GM12878 (cell line): ENCODE measurements at regions not wholly inside any gene's neighbourhood (a gene's known extent, or its start where the extent isn't known, plus 50 kb on each side); places are given as distances from the start of the nearest gene placed in this dataset.

Experiments
- ATAC-seq: fragments of 200-7000 bp; cut with Tn5 transposase; 3 replicates; pipeline ENCODE4 v1.9.1; 2020; ENCODE audit warnings: mild to moderate bottlenecking, moderate library complexity
- BruUV-seq: library from RNA; stranded (reverse); fragments of 400-500 nt; replicated peaks from 2 replicates; lab custom pipeline; 2021; lab: Mats Ljungman, UMichigan
- CTCF ChIA-PET: fragments of 300-600 bp; sonication (Branson Sonifier 250); formaldehyde crosslinking; extraction: SDS; loops from one replicate; lab custom pipeline; 2021; ENCODE audit warnings: inconsistent platforms; lab: Yijun Ruan, JAX
- POLR2A ChIA-PET: fragments of 350-600 bp; formaldehyde crosslinking; extraction: SDS; loops from one replicate; lab custom pipeline; 2021; ENCODE audit warnings: inconsistent platforms; lab: Charles Lee
- RAD21 ChIA-PET: fragments of 300-600 bp; sonication (Branson Sonifier 250); formaldehyde crosslinking; loops from one replicate; lab custom pipeline; 2023; ENCODE audit warnings: antibody characterized with exemption; ENCODE audit not compliant: unreplicated experiment; lab: Charles Lee
- SMC1A ChIA-PET: fragments of 300-600 bp; sonication (Branson Sonifier 250); formaldehyde crosslinking; loops from one replicate; lab custom pipeline; 2023; ENCODE audit not compliant: unreplicated experiment, uncharacterized antibody; lab: Charles Lee
- DNase-seq: peaks from one replicate; pipeline ENCODE4 v3.0.0-alpha.2; 2011; ENCODE audit warnings: low read depth, low spot score
- FAIRE-seq: peaks from 3 replicates; lab custom pipeline; 2011; peaks lifted over from hg19 to GRCh38; lab: Jason Lieb, UNC
- H2AFZ ChIP-seq: 2 replicates; pipeline ENCODE4 v1.6.0; 2011; ENCODE audit warnings: low read depth, low read length, control low read depth; ENCODE audit not compliant: control insufficient read depth
- H3K27ac ChIP-seq: 2 replicates; pipeline ENCODE4 v1.5.1; 2011; ENCODE audit warnings: control low read depth; ENCODE audit not compliant: control insufficient read depth, insufficient read depth
- H3K27me3 ChIP-seq, 2 experiments: replicated peaks in 1 of 2; 2 replicates each; pipeline versions ENCODE4 v1.6.0 to v1.6.1; 2011; ENCODE audit warnings: low read length in 1 of 2; ENCODE audit not compliant: control insufficient read depth in 2 of 2, insufficient read depth in 2 of 2
- H3K36me3 ChIP-seq, 2 experiments: 2 replicates each; pipeline ENCODE4 v1.5.1; 2011; ENCODE audit warnings: low read length in 1 of 2; ENCODE audit not compliant: control insufficient read depth in 2 of 2, insufficient read depth in 2 of 2
- H3K4me1 ChIP-seq: 2 replicates; pipeline ENCODE4 v1.6.1; 2011; ENCODE audit warnings: mild to moderate bottlenecking, low read length, moderate library complexity, mixed read lengths; ENCODE audit not compliant: control insufficient read depth, insufficient read depth
- H3K4me2 ChIP-seq: 2 replicates; pipeline ENCODE4 v1.6.0; 2011; ENCODE audit warnings: control low read depth; ENCODE audit not compliant: control insufficient read depth, insufficient read depth
- H3K4me3 ChIP-seq: fragments of 200-600 bp; sonication (generic); 2 replicates; pipeline ENCODE4 v1.5.1; 2016
- H3K79me2 ChIP-seq: 2 replicates; pipeline ENCODE4 v1.6.0; 2011; ENCODE audit warnings: low read length; ENCODE audit not compliant: control insufficient read depth, insufficient read depth
- H3K9ac ChIP-seq: 2 replicates; pipeline ENCODE4 v1.8.0; 2011; ENCODE audit warnings: low read length, control low read depth, mixed read lengths; ENCODE audit not compliant: control insufficient read depth, insufficient read depth
- H3K9me3 ChIP-seq: replicated peaks from 3 replicates; pipeline ENCODE4 v1.5.1; 2011; ENCODE audit warnings: mild to moderate bottlenecking, low read length; ENCODE audit not compliant: control insufficient read depth, insufficient read depth
- H4K20me1 ChIP-seq: 2 replicates; pipeline ENCODE4 v1.6.0; 2011; ENCODE audit not compliant: control insufficient read depth, insufficient read depth
- BMI1 ChIP-seq: fragments of 450-650 bp; IDR thresholded peaks from 2 replicates; pipeline ENCODE4 v1.6.1; 2016; ENCODE audit warnings: mild to moderate bottlenecking, moderate library complexity, borderline replicate concordance
- CBX5 ChIP-seq: sonication (generic); IDR thresholded peaks from 2 replicates; pipeline ENCODE4 v1.6.1; 2016; ENCODE audit warnings: low read depth, moderate library complexity, mild to moderate bottlenecking, inconsistent platforms
- EP300 ChIP-seq, 2 experiments: fragments of 150-350 bp in 1 of 2; IDR thresholded peaks; 2 replicates each; pipeline ENCODE4 v1.6.1; 2011 to 2012; ENCODE audit warnings: low read depth in 2 of 2, low read length in 2 of 2, borderline replicate concordance in 1 of 2, improper control_type of control experiment in 1 of 2, inconsistent platforms in 1 of 2; ENCODE audit not compliant: control insufficient read depth in 1 of 2
- GABPA ChIP-seq: IDR thresholded peaks from 2 replicates; pipeline ENCODE4 v1.6.1; 2014; ENCODE audit warnings: antibody characterized with exemption, low read depth, mild to moderate bottlenecking, inconsistent platforms
- IKZF1 ChIP-seq: fragments of 450-650 bp; conservative IDR thresholded peaks from 2 replicates; pipeline ENCODE4 v1.6.1; 2017; ENCODE audit warnings: antibody characterized with exemption, mild to moderate bottlenecking
- IKZF2 ChIP-seq, 2 experiments: fragments of 450-650 bp; IDR thresholded peaks; 2 replicates each; pipeline ENCODE4 v1.6.1; 2017; ENCODE audit warnings: mild to moderate bottlenecking in 2 of 2, moderate library complexity in 2 of 2
- IRF4 ChIP-seq: IDR thresholded peaks from 2 replicates; pipeline ENCODE4 v1.6.1; 2011; ENCODE audit warnings: low read depth, low read length
- KDM1A ChIP-seq: fragments of 200-600 bp; sonication (generic); IDR thresholded peaks from 2 replicates; pipeline ENCODE4 v1.6.1; 2016; ENCODE audit warnings: borderline replicate concordance
- NFIC ChIP-seq: IDR thresholded peaks from 2 replicates; pipeline ENCODE4 v1.6.1; 2012; ENCODE audit warnings: low read depth, mild to moderate bottlenecking, inconsistent platforms, low read length, moderate library complexity
- SREBF1 ChIP-seq: IDR thresholded peaks from 2 replicates; pipeline ENCODE4 v1.6.1; 2012; ENCODE audit warnings: mild to moderate bottlenecking, low read length
- SREBF2 ChIP-seq: IDR thresholded peaks from 2 replicates; pipeline ENCODE4 v1.6.1; 2012; ENCODE audit warnings: mild to moderate bottlenecking, low read length
- TCF3 ChIP-seq: IDR thresholded peaks from 2 replicates; pipeline ENCODE4 v1.6.1; 2012; ENCODE audit warnings: low read depth, mild to moderate bottlenecking, low read length, borderline replicate concordance; ENCODE audit not compliant: insufficient read depth
- YBX1 ChIP-seq: fragments of 450-650 bp; IDR thresholded peaks from 2 replicates; pipeline ENCODE4 v1.6.1; 2016; ENCODE audit warnings: antibody characterized with exemption
- ZBED1 ChIP-seq: IDR thresholded peaks from 2 replicates; pipeline ENCODE4 v1.6.1; 2016; ENCODE audit warnings: borderline replicate concordance
- ZSCAN29 ChIP-seq: fragments of 450-650 bp; IDR thresholded peaks from 2 replicates; pipeline ENCODE4 v1.6.1; 2017; ENCODE audit warnings: mild to moderate bottlenecking, moderate library complexity
- ZZZ3 ChIP-seq: IDR thresholded peaks from 2 replicates; pipeline ENCODE4 v1.6.1; 2011; ENCODE audit warnings: low read depth; ENCODE audit not compliant: control insufficient read depth, insufficient read length
- WGBS: methylation state at CpG from one replicate; pipeline ENCODE4 v1.1.6; 2016; ENCODE audit warnings: low lambda C conversion rate; ENCODE audit not compliant: insufficient replicate concordance, insufficient coverage; ENCODE audit errors: missing lambda C conversion rate; 5-methylcytosine and 5-hydroxymethylcytosine counted together
- in situ Hi-C: fragments of 300-500 bp; cut with MboI; formaldehyde crosslinking; loops from 9 replicates; pipeline ENCODE4 v1.14.3; 2018; ENCODE audit warnings: mixed read lengths
- intact Hi-C: fragments of 100-400 bp; cut with micrococcal nuclease; formaldehyde crosslinking; loops from one replicate; pipeline ENCODE4 v1.14.2; 2022; ENCODE audit not compliant: unreplicated experiment
- TF ChIP-seq, protein P1 (sequence below): fragments of 450-650 bp; IDR thresholded peaks from 2 replicates; pipeline ENCODE4 v1.6.1; 2017; ENCODE audit warnings: antibody characterized with exemption, mild to moderate bottlenecking, moderate library complexity
- TF ChIP-seq, protein P2 (sequence below): fragments of 450-650 bp; formaldehyde crosslinking; IDR thresholded peaks from 2 replicates; pipeline ENCODE4 v1.4.0; 2022; ENCODE audit warnings: mild to moderate bottlenecking, moderate library complexity

DNA sequence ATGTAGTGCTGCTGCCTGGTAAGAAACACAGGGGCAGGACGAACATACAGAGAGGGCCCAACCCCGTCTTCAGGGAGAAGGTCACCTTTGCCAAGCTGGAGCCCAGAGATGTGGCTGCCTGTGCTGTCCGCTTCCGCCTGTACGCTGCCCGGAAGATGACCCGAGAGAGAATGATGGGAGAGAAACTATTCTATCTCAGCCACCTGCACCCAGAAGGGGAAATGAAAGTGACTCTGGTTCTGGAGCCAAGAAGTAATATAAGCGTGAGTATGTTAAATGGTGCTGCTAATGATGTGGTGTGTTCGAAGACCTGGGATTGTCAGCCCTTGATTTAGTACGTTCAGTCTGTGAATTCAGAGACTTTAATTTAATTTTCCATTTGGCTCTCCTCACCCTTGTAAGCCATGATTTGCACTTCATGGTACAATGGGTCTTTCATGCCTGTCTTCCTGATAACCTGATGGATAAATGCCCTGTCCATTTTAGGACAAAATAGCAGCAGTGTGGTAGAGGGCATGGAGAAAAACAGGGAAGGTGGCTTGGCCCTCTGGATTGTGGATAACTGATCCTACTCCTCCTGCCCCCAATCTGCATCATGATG lies 318.9 kb downstream of the SNAPC1 start:
- SMC1A ChIA-PET, result interaction anchor here (1.2 to 6.7 kb wide), 10 partner anchors 15 to 221 kb away, joined by 3 to 87 read pairs (median 5); no protein-coding TSS in a partner anchor
- peak; percentile 75 for DNase-seq
- peaks cover 51% of the 10 kb centered on the region for H3K4me1 ChIP-seq
- TF ChIP-seq IKZF1, result peak; percentile 72
- TF ChIP-seq IRF4, result peak; percentile 75
- TF ChIP-seq ZSCAN29, result no peak
- TF ChIP-seq ZZZ3, result no peak
- TF ChIP-seq NFIC, result peak; percentile 79
- TF ChIP-seq KDM1A, result no peak
- peak; percentile 74; the same call in 1 of the 2 replicates for TF ChIP-seq ZBED1
- TF ChIP-seq YBX1, result no peak
- peak; percentile 67; the same call in 1 of the 2 replicates for TF ChIP-seq CBX5
- TF ChIP-seq, protein P1, sequence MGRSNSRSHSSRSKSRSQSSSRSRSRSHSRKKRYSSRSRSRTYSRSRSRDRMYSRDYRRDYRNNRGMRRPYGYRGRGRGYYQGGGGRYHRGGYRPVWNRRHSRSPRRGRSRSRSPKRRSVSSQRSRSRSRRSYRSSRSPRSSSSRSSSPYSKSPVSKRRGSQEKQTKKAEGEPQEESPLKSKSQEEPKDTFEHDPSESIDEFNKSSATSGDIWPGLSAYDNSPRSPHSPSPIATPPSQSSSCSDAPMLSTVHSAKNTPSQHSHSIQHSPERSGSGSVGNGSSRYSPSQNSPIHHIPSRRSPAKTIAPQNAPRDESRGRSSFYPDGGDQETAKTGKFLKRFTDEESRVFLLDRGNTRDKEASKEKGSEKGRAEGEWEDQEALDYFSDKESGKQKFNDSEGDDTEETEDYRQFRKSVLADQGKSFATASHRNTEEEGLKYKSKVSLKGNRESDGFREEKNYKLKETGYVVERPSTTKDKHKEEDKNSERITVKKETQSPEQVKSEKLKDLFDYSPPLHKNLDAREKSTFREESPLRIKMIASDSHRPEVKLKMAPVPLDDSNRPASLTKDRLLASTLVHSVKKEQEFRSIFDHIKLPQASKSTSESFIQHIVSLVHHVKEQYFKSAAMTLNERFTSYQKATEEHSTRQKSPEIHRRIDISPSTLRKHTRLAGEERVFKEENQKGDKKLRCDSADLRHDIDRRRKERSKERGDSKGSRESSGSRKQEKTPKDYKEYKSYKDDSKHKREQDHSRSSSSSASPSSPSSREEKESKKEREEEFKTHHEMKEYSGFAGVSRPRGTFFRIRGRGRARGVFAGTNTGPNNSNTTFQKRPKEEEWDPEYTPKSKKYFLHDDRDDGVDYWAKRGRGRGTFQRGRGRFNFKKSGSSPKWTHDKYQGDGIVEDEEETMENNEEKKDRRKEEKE, result no peak
- peak; percentile 80 to 94; a peak in 3 of 4 replicates for TF ChIP-seq EP300 (IDR thresholded peaks at IDR 0.05; ENCODE audit: borderline replicate concordance in 1 of 2, control insufficient read depth in 1 of 2, low read depth in 2 of 2, low read length in 2 of 2)
- TF ChIP-seq, protein P2, sequence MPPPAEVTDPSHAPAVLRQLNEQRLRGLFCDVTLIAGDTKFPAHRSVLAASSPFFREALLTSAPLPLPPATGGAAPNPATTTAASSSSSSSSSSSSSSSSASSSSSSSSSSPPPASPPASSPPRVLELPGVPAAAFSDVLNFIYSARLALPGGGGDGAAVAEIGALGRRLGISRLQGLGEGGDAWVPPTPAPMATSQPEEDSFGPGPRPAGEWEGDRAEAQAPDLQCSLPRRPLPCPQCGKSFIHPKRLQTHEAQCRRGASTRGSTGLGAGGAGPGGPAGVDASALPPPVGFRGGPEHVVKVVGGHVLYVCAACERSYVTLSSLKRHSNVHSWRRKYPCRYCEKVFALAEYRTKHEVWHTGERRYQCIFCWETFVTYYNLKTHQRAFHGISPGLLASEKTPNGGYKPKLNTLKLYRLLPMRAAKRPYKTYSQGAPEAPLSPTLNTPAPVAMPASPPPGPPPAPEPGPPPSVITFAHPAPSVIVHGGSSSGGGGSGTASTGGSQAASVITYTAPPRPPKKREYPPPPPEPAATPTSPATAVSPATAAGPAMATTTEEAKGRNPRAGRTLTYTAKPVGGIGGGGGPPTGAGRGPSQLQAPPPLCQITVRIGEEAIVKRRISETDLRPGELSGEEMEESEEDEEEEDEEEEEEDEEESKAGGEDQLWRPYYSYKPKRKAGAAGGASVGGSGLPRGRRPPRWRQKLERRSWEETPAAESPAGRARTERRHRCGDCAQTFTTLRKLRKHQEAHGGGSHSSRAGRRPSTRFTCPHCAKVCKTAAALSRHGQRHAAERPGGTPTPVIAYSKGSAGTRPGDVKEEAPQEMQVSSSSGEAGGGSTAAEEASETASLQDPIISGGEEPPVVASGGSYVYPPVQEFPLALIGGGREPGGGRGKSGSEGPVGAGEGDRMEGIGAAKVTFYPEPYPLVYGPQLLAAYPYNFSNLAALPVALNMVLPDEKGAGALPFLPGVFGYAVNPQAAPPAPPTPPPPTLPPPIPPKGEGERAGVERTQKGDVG (CRISPR knock-in tag), result no peak
- TF ChIP-seq SREBF2, result no peak
- TF ChIP-seq TCF3, result peak; percentile 93
- TF ChIP-seq BMI1, result 0 out of 2 replicates have a peak, but pooled peaks have one; percentile 63
- peak; percentile 50; the same call in 1 of the 2 replicates for TF ChIP-seq GABPA
- no peak for TF ChIP-seq SREBF1
- peak; percentile 80 to 85 for TF ChIP-seq IKZF2 (IDR thresholded peaks at IDR 0.05)

More for the DNA sequence above, 318.9 kb downstream of the SNAPC1 start:
- Histone ChIP-seq H3K4me2 (peak overlapping the region; percentile 95), H3K36me3 (no peaks in the 10 kb centered on the region), H4K20me1 (no peaks in the 10 kb centered on the region), H3K4me3 (peak overlapping the region; percentile 37), H3K9me3 (no peaks in the 10 kb centered on the region; the same call in 2 of the 3 replicates), H3K9ac (peak overlapping the region; percentile 41), H3K27me3 (no peaks in the 10 kb centered on the region), H3K27ac (peak overlapping the region; percentile 88), H2AFZ (peak overlapping the region; percentile 87), H3K79me2 (no peaks in the 10 kb centered on the region)
- ChIA-PET POLR2A (no interaction called here), CTCF (interaction anchor here (0.6 to 4.7 kb wide), 6 partner anchors 9 to 202 kb away, joined by 3 to 45 read pairs (median 4); no protein-coding TSS in a partner anchor), RAD21 (interaction anchor here (1.2 to 4.5 kb wide), 6 partner anchors 16 to 214 kb away, joined by 3 to 33 read pairs (median 5); no protein-coding TSS in a partner anchor)
- BruUV-seq, result no TSS peak
- FAIRE-seq (peak; percentile 98), ATAC-seq (peak; percentile 95)
- in situ Hi-C loops (no loop called here), intact Hi-C loops (no loop called here)
- 20% methylated on average over 10 of the region's 10 CpGs for WGBS
